ENCODE measurements at regions not wholly inside any gene's neighbourhood (a gene's known extent, or its start where the extent isn't known, plus 50 kb on each side); places are given as distances from the start of the nearest gene placed in this dataset.
"Not testable (repeated sequence)": the region's sequence is repeated elsewhere in the genome, so short reads cannot be mapped to it uniquely, and the experiment has no call there.

DNA sequence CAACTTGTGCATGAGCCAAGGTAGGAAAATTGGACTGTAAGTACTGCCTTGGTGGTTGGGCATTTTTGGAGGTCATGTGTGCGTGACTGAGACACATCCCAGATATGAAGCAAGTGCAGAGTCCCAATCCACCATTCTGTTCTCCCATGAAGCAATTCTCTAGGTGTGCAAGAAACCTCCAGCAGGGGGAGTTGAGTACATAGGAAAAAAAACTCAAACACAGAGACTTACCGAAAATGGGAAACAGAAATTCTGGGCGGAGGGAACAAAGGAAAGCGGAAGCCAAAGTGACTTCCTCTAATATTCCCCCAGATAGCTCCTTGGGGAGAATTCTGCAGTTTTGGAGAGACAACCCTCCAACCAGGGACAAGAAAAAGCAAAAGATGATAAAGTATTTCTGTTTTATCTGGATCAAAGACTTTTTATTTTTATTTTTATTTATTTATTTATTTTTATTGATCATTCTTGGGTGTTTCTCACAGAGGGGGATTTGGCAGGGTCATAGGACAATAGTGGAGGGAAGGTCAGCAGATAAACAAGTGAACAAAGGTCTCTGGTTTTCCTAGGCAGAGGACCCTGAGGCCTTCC lies 76.9 kb downstream of the APOBEC1 start:
- TF ChIP-seq, protein P1, sequence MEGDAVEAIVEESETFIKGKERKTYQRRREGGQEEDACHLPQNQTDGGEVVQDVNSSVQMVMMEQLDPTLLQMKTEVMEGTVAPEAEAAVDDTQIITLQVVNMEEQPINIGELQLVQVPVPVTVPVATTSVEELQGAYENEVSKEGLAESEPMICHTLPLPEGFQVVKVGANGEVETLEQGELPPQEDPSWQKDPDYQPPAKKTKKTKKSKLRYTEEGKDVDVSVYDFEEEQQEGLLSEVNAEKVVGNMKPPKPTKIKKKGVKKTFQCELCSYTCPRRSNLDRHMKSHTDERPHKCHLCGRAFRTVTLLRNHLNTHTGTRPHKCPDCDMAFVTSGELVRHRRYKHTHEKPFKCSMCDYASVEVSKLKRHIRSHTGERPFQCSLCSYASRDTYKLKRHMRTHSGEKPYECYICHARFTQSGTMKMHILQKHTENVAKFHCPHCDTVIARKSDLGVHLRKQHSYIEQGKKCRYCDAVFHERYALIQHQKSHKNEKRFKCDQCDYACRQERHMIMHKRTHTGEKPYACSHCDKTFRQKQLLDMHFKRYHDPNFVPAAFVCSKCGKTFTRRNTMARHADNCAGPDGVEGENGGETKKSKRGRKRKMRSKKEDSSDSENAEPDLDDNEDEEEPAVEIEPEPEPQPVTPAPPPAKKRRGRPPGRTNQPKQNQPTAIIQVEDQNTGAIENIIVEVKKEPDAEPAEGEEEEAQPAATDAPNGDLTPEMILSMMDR (IDR thresholded peaks at IDR 0.05): peak in 5 of 6 experiments; percentile 34 to 57 (median 45)
- not testable (repeated sequence) for TF ChIP-seq POLR2A (IDR thresholded peaks at IDR 0.05)
